ENCODE measurements at regions not wholly inside any gene's neighbourhood (a gene's known extent, or its start where the extent isn't known, plus 50 kb on each side); places are given as distances from the start of the nearest gene placed in this dataset.

- TF ChIP-seq, protein P1, sequence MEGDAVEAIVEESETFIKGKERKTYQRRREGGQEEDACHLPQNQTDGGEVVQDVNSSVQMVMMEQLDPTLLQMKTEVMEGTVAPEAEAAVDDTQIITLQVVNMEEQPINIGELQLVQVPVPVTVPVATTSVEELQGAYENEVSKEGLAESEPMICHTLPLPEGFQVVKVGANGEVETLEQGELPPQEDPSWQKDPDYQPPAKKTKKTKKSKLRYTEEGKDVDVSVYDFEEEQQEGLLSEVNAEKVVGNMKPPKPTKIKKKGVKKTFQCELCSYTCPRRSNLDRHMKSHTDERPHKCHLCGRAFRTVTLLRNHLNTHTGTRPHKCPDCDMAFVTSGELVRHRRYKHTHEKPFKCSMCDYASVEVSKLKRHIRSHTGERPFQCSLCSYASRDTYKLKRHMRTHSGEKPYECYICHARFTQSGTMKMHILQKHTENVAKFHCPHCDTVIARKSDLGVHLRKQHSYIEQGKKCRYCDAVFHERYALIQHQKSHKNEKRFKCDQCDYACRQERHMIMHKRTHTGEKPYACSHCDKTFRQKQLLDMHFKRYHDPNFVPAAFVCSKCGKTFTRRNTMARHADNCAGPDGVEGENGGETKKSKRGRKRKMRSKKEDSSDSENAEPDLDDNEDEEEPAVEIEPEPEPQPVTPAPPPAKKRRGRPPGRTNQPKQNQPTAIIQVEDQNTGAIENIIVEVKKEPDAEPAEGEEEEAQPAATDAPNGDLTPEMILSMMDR (IDR thresholded peaks at IDR 0.05 in 2 of 3, conservative IDR thresholded peaks at IDR 0.05 in 1 of 3; ENCODE audit: borderline replicate concordance in 1 of 3, insufficient read depth in 1 of 3, low read depth in 2 of 3, low read length in 2 of 3), result no peak
- TF ChIP-seq SIN3A (IDR thresholded peaks at IDR 0.05; ENCODE audit: low read depth), result no peak
- no peak for TF ChIP-seq SRF (IDR thresholded peaks at IDR 0.05; ENCODE audit: low read depth)
- TF ChIP-seq POLR2A (IDR thresholded peaks at IDR 0.05; ENCODE audit: borderline replicate concordance, extremely low read depth, insufficient read depth, insufficient read length), result no peak
Measured at GRCh38 chr13:37212826-37213225, 107.4 kb upstream of the CSNK1A1L start.

Data from HCT116 (cell line).